A204.1 (cell line): ENCODE measurements at regions not wholly inside any gene's neighbourhood (a gene's known extent, or its start where the extent isn't known, plus 50 kb on each side); places are given as distances from the start of the nearest gene placed in this dataset.
A peak's percentile ranks its signal among the peaks of the same experiment; 100 is the strongest.
"Not testable (repeated sequence)": the region's sequence is repeated elsewhere in the genome, so short reads cannot be mapped to it uniquely, and the experiment has no call there.

Source experiments
- FAIRE-seq: peaks from 2 replicates; lab custom pipeline; 2012; peaks lifted over from hg19 to GRCh38; lab: Jason Lieb, UNC

DNA sequence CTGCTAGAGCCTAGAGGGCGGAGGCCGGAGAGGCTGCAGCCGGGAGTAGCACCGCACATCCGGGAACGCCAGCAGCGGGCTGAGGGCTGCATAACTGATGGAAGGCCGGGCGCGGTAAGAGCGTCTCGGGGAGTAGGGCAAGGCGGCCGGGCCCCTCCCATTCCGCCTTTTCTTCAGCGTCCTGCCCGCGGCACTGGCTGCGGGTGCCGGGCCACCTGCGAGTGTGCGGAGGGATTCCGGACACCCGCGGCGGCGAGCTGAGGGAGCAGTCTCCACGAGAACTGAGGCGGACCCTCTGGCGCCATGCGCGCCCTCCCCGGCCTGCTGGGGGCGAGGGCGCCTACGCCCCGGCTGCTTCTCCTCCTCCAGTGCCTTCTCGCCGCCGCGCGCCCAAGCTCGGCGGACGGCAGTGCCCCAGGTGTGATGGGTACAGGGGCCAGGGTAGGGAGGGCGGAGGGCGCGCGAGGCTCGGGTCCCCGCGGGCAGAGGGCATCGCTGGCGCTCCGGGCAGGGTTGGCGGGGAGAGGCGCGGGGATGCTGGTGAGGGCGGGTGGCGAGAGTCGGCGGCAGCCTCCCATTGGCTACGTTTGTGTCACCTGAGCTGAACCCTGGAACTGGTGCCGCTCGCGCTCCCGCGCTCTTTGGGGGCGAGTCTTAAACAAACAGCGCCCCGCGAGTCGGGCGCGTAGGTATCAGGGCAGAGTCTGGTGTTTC, 334.4 kb downstream of the SRGAP2C start:
- FAIRE-seq: no peak

GRCh38 chr1:121519756-121520286, 335.0 kb downstream of the SRGAP2C start:
- FAIRE-seq: not testable (repeated sequence)

DNA sequence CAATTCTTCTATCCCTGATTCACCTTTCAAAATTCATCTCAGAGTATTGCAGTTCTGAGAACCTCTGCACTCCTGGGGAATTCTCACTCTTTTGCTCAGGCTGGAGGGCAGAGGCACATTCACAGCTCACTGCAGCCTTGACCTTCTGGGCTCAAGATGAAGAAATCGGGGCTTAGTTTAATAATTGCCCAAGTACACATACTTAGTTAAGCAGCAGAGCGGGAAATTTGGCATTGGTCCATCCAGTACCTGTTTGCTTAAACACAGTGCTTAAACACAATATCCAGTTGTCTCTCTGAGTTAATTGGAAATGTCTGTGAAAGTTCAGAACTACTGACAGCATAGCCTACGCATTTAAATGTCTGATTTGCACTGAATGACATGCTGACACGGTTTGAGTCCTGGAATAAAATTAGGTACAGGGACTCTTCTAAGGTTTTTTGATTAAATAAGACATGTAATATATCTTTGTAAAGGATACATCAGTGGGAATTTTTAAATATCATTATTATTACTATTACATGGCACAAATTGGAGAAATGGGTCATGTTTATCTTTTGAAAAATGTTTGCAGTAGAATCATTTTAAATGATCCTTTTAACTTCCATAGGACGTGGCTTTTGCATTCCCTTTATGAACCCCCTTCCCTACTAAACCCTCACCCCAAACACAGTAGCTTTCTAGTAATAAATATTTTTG, 337.4 kb downstream of the SRGAP2C start:
- no peak for FAIRE-seq

GRCh38 chr1:121523112-121523511, 338.3 kb downstream of the SRGAP2C start:
- not testable (repeated sequence) for FAIRE-seq

- FAIRE-seq: no peak
Measured at GRCh38 chr1:121525355-121525754, 340.6 kb downstream of the SRGAP2C start.

DNA sequence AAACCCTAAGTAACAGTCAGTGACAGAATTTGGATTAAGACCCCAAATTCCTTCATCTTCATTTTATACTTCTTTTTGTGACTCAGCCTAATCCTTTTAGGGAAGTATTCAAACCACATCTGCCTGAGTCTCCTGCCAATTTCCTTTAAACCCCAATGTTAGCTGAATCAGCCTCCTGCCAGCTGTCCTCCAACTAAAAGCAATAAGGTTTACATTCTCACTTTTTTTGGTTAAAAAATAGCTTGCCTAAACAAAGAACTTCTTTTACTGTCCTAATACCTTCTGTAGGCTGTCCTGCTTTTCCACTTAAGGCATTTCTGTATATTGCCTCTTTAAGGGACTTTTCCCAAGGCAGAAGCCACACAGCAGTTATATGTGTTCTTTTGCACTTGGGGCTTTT, 344.2 kb downstream of the SRGAP2C start:
- not testable (repeated sequence) for FAIRE-seq

DNA sequence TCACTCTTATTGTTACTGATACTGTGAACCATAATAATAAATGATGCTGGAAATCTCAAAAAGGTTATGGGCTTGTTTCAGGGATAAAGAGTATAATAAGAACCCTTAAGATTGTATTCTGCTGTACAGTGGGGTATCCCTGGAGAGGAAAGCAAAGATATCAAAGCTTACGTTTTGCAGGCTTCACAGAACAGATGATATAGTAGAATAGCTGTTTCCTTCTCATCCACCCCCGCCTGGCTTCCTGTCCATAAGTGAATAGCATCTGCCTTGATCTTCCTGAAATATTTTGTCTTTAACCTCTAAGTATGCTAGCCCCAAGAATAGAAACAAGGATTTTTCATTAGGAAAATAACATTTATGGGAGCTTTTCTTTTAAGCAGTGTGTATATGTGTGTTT, 345.3 kb downstream of the SRGAP2C start:
- FAIRE-seq: not testable (repeated sequence)

- not testable (repeated sequence) for FAIRE-seq
Measured at GRCh38 chr1:121531747-121532146, 347.0 kb downstream of the SRGAP2C start.

DNA sequence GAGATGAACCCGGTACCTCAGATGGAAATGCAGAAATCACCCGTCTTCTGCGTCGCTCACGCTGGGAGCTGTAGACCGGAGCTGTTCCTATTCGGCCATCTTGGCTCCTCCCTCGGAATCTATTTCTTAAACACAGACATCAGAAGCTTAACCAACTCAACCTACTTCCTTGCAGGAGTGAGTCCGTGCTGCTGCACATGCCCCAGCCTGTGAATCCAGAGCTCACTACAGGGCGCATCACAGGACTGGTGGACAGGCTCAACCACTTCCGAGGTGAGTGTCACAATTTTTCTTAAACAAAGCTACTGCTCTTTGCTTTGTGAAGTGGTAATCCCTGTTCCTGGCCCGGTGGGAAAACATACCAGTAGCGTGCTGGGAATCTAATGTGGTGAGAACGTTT, 353.4 kb downstream of the SRGAP2C start:
- not testable (repeated sequence) for FAIRE-seq

DNA sequence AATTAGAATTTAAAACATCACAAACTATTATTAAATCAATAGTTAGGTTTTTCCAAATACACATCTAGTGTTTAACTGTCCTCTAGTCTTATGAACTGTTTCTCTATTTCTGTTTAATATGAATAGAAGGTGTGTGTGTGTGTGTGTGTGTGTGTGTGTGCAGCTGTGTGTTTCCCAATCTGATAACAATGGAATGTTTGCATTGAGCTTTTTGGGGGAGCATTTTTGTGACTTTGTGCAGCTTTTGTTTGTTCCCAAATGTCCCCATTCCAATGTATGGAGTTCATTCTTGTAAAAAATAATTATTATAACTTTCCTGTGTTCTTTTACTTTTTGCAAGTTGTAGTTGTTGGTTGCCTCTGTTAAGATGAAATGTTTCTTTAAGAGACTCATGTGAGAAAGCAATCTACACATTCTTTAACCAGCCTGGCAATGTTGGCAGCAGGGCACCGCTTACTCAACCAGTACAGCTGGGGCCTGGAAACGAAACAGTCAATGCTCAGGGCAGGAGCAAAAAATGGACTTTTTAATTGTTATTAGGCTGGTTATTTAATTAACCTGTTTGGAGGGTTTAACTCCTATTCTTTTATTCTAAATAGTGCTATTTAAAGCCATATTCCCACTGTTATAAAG, 354.3 kb downstream of the SRGAP2C start:
- no peak for FAIRE-seq

- not testable (repeated sequence) for FAIRE-seq
Measured at GRCh38 chr1:121543988-121544387, 359.2 kb downstream of the SRGAP2C start.

DNA sequence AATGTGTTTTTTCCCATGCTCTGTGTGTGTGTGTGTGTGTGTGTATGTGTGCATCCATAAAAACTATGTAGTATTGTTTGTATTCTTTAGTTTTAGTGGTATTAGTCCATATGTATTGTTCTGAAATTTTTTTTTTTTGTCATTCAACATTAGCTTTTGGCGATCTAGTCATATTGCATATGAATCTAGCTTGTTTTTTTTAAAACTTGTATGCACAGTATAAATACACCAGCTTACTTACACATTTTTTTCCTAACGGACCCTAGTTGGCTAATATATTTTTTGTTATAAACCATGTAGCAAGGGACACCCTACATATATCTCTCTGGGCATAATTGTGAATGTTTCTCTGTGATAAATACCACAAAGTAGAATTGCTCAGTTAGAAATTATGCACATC, 359.7 kb downstream of the SRGAP2C start:
- no peak for FAIRE-seq

GRCh38 chr1:121545899-121546298, 361.1 kb downstream of the SRGAP2C start:
- FAIRE-seq: not testable (repeated sequence)

DNA sequence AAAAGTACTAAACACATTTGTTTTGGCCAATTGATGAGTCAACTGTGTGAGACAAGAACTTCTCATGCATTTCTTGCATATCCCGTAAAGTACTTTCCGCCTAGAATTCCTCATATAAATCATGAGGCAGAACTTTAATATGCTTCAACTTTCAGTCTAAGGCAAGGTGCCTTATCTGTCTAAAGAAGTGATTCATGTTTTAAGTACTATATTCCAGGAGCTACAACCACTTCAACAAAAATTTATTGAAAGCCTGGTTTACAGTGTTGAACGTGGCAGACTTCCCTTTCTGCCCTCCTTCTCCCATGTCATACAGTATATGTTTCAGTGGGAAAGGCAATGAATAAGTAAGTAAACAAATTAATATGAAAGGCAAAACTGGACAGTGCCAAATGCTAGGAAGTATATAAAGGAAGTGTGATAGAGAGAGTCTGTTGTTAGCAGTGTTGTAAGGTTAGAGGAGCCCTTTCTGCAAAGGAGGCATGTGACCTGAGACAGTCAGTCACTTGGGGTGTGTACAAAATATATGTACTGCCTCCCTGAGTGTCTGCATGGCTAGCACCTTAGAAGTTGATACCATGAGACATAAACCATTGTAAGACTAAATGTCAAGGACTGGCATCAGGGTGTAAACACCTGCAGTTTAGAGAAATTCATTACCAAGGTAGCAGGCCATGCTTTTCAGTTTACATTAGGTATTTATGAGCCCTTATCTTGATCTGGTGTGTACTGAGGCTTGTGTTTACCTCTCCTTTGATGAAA, 362.2 kb downstream of the SRGAP2C start:
- no peak for FAIRE-seq

DNA sequence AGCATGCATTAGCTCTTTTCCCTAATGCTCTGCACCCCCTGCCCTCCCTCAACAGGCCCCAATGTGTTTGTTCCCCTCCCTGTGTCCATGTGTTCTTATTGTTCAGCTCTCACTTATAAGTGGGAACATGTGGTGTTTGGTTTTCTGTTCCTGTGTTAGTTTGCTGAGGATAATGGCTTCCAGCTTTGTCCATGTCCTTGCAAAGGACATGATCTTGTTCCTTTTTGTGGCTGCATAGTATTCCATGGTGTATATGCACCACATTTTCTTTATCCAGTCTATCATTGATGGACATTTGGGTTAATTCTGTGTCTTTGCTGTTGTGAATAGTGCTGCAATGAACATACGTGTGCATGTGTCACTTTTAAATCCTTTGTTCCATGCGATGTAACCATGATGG, 363.0 kb downstream of the SRGAP2C start:
- FAIRE-seq: not testable (repeated sequence)

GRCh38 chr1:121550817-121551216, 366.0 kb downstream of the SRGAP2C start:
- FAIRE-seq: not testable (repeated sequence)

- FAIRE-seq: not testable (repeated sequence)
Measured at GRCh38 chr1:121551491-121551890, 366.7 kb downstream of the SRGAP2C start.

- peak; percentile 21 for FAIRE-seq
Measured at GRCh38 chr1:121556560-121556959, 371.8 kb downstream of the SRGAP2C start.

GRCh38 chr1:121558034-121558433, 373.3 kb downstream of the SRGAP2C start:
- FAIRE-seq: not testable (repeated sequence)

DNA sequence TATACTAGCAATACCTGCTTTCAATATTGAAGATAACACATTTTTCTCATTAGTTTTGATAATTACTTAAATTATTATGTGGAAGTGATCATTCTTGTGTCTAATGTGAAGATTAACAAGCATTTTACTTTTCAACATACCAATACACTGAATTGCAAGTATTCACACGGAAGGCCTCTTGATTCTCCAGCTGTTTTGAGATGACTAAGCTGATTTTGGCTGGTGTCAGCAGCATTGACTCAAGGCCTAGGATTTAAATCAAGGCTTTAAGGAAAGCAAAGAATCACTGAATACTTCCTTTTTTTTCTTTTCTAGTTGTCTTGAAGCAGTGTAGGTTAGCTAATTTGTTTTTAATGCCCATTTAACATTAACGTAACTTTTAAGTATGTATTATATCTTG, 373.7 kb downstream of the SRGAP2C start:
- peak; percentile 11 for FAIRE-seq

DNA sequence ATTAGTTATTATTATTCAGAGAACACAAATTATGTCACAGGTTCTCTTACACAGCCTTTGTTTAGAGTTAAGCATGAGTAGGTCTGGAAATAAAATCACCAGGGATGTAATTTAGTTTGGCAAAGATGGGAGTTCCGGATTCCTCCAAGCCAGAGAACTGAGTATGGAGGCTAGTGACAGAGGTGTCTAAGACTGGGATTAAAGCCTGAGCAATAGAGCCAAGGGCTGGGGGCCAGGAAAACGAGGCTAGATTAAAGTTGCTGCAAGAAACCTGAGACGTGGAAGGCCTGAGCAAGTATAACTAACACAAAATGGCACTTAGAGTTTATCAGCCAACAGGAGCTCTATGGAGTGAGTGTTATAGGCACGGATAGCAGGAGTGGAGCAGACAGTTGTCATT, 381.6 kb downstream of the SRGAP2C start:
- FAIRE-seq: no peak

DNA sequence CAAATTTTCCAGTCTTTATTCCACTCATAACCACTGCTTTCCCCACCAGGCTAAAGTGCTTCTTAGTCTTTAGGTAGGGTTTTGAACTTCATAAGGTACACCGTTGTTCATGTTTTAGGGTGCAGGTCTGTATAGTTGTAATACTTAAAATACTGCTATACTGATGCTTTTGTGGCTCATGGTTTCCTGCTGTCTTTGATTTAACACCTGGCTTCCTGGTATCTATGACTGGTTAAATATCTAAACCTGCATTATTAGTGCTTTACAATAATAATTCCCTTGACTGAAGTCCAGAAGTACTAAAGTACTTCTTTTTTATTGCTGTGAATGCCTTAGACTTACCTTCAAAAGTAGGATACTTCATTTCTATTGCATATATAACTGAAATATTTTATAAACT, 384.7 kb downstream of the SRGAP2C start:
- FAIRE-seq: no peak
